ENCODE measurements at regions not wholly inside any gene's neighbourhood (a gene's known extent, or its start where the extent isn't known, plus 50 kb on each side); places are given as distances from the start of the nearest gene placed in this dataset.

DNA sequence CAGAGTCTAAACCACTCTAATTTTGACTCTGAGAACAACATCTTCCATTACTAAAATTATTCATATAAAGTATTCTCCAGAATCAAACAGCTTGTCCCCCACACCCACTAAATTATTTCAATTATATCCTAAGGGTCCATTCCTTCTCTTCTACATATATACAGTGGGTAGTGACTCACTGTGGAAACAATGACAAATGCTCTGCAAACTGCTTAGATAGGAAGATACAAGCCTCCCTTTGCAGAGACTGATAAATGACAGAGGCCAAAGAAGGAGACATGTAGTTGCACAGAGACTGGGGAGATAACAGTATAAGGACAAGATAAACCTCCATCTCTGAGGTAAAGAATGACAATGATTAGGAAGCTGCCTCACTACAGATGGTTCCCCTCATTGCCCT, 1087.4 kb downstream of the AGBL1 start:
- TF ChIP-seq CSDC2 (CRISPR knock-in tag; IDR thresholded peaks at IDR 0.05) (no peak), PPARA (CRISPR knock-in tag; IDR thresholded peaks at IDR 0.05; ENCODE audit: borderline replicate concordance) (no peak), SNAI2 (CRISPR knock-in tag; IDR thresholded peaks at IDR 0.05) (no peak), GLIS3 (CRISPR knock-in tag; IDR thresholded peaks at IDR 0.05) (no peak), ZNF8 (CRISPR knock-in tag; IDR thresholded peaks at IDR 0.05) (no peak)
- TF ChIP-seq, protein P1, sequence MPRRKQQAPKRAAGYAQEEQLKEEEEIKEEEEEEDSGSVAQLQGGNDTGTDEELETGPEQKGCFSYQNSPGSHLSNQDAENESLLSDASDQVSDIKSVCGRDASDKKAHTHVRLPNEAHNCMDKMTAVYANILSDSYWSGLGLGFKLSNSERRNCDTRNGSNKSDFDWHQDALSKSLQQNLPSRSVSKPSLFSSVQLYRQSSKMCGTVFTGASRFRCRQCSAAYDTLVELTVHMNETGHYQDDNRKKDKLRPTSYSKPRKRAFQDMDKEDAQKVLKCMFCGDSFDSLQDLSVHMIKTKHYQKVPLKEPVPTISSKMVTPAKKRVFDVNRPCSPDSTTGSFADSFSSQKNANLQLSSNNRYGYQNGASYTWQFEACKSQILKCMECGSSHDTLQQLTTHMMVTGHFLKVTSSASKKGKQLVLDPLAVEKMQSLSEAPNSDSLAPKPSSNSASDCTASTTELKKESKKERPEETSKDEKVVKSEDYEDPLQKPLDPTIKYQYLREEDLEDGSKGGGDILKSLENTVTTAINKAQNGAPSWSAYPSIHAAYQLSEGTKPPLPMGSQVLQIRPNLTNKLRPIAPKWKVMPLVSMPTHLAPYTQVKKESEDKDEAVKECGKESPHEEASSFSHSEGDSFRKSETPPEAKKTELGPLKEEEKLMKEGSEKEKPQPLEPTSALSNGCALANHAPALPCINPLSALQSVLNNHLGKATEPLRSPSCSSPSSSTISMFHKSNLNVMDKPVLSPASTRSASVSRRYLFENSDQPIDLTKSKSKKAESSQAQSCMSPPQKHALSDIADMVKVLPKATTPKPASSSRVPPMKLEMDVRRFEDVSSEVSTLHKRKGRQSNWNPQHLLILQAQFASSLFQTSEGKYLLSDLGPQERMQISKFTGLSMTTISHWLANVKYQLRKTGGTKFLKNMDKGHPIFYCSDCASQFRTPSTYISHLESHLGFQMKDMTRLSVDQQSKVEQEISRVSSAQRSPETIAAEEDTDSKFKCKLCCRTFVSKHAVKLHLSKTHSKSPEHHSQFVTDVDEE (CRISPR knock-in tag; IDR thresholded peaks at IDR 0.05) = no peak
- TF ChIP-seq, protein P2, sequence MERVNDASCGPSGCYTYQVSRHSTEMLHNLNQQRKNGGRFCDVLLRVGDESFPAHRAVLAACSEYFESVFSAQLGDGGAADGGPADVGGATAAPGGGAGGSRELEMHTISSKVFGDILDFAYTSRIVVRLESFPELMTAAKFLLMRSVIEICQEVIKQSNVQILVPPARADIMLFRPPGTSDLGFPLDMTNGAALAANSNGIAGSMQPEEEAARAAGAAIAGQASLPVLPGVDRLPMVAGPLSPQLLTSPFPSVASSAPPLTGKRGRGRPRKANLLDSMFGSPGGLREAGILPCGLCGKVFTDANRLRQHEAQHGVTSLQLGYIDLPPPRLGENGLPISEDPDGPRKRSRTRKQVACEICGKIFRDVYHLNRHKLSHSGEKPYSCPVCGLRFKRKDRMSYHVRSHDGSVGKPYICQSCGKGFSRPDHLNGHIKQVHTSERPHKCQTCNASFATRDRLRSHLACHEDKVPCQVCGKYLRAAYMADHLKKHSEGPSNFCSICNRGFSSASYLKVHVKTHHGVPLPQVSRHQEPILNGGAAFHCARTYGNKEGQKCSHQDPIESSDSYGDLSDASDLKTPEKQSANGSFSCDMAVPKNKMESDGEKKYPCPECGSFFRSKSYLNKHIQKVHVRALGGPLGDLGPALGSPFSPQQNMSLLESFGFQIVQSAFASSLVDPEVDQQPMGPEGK (CRISPR knock-in tag; IDR thresholded peaks at IDR 0.05; ENCODE audit: borderline replicate concordance) = no peak
- TF ChIP-seq, protein P3, sequence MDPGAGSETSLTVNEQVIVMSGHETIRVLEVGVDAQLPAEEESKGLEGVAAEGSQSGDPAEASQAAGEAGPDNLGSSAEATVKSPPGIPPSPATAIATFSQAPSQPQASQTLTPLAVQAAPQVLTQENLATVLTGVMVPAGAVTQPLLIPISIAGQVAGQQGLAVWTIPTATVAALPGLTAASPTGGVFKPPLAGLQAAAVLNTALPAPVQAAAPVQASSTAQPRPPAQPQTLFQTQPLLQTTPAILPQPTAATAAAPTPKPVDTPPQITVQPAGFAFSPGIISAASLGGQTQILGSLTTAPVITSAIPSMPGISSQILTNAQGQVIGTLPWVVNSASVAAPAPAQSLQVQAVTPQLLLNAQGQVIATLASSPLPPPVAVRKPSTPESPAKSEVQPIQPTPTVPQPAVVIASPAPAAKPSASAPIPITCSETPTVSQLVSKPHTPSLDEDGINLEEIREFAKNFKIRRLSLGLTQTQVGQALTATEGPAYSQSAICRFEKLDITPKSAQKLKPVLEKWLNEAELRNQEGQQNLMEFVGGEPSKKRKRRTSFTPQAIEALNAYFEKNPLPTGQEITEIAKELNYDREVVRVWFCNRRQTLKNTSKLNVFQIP (CRISPR knock-in tag; IDR thresholded peaks at IDR 0.05; ENCODE audit: borderline replicate concordance, low read depth) = no peak
- TF ChIP-seq, protein P4, sequence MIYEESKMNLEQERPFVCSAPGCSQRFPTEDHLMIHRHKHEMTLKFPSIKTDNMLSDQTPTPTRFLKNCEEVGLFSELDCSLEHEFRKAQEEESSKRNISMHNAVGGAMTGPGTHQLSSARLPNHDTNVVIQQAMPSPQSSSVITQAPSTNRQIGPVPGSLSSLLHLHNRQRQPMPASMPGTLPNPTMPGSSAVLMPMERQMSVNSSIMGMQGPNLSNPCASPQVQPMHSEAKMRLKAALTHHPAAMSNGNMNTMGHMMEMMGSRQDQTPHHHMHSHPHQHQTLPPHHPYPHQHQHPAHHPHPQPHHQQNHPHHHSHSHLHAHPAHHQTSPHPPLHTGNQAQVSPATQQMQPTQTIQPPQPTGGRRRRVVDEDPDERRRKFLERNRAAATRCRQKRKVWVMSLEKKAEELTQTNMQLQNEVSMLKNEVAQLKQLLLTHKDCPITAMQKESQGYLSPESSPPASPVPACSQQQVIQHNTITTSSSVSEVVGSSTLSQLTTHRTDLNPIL (CRISPR knock-in tag; IDR thresholded peaks at IDR 0.05; ENCODE audit: low read depth) = no peak

All from SK-N-SH treated with all-trans-retinoic acid at 6 μM for 48 hours (cell line).